Glutamatergic neuron (in vitro differentiated cells): ENCODE measurements at regions not wholly inside any gene's neighbourhood (a gene's known extent, or its start where the extent isn't known, plus 50 kb on each side); places are given as distances from the start of the nearest gene placed in this dataset.

ENCODE experiments used
- DNase-seq: peaks from one replicate; pipeline ENCODE4 v3.0.0; 2022
- H3K27ac Mint-ChIP-seq: one replicate; pipeline ENCODE4 v1.8.0; 2020; ENCODE audit warnings: mild to moderate bottlenecking, mixed read lengths, inconsistent platforms; ENCODE audit not compliant: unreplicated experiment
- H3K27me3 Mint-ChIP-seq: one replicate; pipeline ENCODE4 v1.8.0; 2020; ENCODE audit warnings: mild to moderate bottlenecking, moderate library complexity, mixed read lengths, inconsistent platforms; ENCODE audit not compliant: unreplicated experiment
- H3K36me3 Mint-ChIP-seq: one replicate; pipeline ENCODE4 v1.8.0; 2020; ENCODE audit warnings: mild to moderate bottlenecking, mixed read lengths, inconsistent platforms; ENCODE audit not compliant: unreplicated experiment
- H3K4me1 Mint-ChIP-seq: one replicate; pipeline ENCODE4 v1.8.0; 2020; ENCODE audit warnings: mild to moderate bottlenecking, low read depth, mixed read lengths, inconsistent platforms; ENCODE audit not compliant: unreplicated experiment
- H3K4me3 Mint-ChIP-seq: one replicate; pipeline ENCODE4 v1.8.0; 2020; ENCODE audit warnings: mild to moderate bottlenecking, mixed read lengths, inconsistent platforms; ENCODE audit not compliant: unreplicated experiment
- H3K9me3 Mint-ChIP-seq: one replicate; pipeline ENCODE4 v1.8.0; 2020; ENCODE audit warnings: mild to moderate bottlenecking, moderate library complexity, mixed read lengths, inconsistent platforms; ENCODE audit not compliant: unreplicated experiment
- TF ChIP-seq, protein P1 (sequence below): fragments of 200-600 bp; sonication (generic); IDR thresholded peaks from one replicate; pipeline ENCODE4 v1.5.0; 2021; ENCODE audit not compliant: partially characterized antibody, unreplicated experiment

DNA sequence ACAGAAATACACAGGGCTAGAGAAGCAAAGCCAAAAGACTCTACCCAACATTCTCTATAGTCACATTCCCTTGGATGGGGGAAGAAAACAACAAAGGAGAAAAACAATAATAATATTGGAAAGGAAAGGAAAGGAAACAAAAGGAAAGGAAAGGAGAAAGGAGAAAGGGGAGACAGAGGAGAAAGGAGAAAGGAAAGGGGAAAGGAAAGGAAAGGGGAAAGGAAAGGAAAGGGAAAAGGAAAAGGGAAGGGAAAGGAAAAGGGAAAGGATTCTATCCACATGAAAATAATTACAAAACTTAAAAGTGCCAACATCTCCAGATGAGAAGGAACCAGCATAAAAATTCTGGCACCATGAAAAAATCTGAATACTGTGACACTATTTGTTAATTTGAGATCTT, 54.1 kb upstream of the MNS1 start:
- TF ChIP-seq, protein P1, sequence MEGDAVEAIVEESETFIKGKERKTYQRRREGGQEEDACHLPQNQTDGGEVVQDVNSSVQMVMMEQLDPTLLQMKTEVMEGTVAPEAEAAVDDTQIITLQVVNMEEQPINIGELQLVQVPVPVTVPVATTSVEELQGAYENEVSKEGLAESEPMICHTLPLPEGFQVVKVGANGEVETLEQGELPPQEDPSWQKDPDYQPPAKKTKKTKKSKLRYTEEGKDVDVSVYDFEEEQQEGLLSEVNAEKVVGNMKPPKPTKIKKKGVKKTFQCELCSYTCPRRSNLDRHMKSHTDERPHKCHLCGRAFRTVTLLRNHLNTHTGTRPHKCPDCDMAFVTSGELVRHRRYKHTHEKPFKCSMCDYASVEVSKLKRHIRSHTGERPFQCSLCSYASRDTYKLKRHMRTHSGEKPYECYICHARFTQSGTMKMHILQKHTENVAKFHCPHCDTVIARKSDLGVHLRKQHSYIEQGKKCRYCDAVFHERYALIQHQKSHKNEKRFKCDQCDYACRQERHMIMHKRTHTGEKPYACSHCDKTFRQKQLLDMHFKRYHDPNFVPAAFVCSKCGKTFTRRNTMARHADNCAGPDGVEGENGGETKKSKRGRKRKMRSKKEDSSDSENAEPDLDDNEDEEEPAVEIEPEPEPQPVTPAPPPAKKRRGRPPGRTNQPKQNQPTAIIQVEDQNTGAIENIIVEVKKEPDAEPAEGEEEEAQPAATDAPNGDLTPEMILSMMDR, result no peak
- Mint-ChIP-seq H3K27me3 (no peaks in the 10 kb centered on the region), H3K27ac (no peak overlapping the region), H3K4me3 (no peak overlapping the region), H3K9me3 (peaks cover 9% of the 10 kb centered on the region), H3K4me1 (no peaks in the 10 kb centered on the region), H3K36me3 (peaks cover 35% of the 10 kb centered on the region)
- no peak for DNase-seq
